Prostate gland (tissue), 2 donors: ENCODE measurements at regions not wholly inside any gene's neighbourhood (a gene's known extent, or its start where the extent isn't known, plus 50 kb on each side); places are given as distances from the start of the nearest gene placed in this dataset.

Source experiments
- DNase-seq: peaks from one replicate; pipeline ENCODE4 v3.0.0-alpha.2; 2019; ENCODE audit warnings: low spot score
- H3K27ac ChIP-seq, 2 donors: fragments of 200-600 bp; sonication (generic); 2 replicates each; pipeline ENCODE4 v1.5.1; 2017 to 2019
- H3K27me3 ChIP-seq: fragments of 200-600 bp; sonication (generic); replicated peaks from 2 replicates; pipeline ENCODE4 v1.5.1; 2019; ENCODE audit not compliant: insufficient read depth
- H3K36me3 ChIP-seq, 2 donors: fragments of 200-600 bp; sonication (generic); 1 replicate in 1 of 2; 2 replicates in 1 of 2; pipeline versions ENCODE4 v1.5.1 to v1.8.1; 2017 to 2019
- H3K4me1 ChIP-seq: fragments of 200-600 bp; sonication (generic); replicated peaks from 2 replicates; pipeline ENCODE4 v1.5.1; 2019
- H3K4me3 ChIP-seq, 2 donors: fragments of 200-600 bp; sonication (generic); 2 replicates each; pipeline ENCODE4 v1.5.1; 2017 to 2019
- H3K9me3 ChIP-seq: fragments of 200-600 bp; sonication (generic); 2 replicates; pipeline ENCODE4 v1.5.1; 2017
- POLR2A ChIP-seq: fragments of 450-650 bp; IDR thresholded peaks from one replicate; pipeline ENCODE4 v1.6.1; 2016; ENCODE audit warnings: antibody characterized with exemption, mild to moderate bottlenecking
- POLR2AphosphoS5 ChIP-seq: sonication (generic); formaldehyde crosslinking; IDR thresholded peaks from one replicate; pipeline ENCODE4 v1.6.1; 2017; ENCODE audit warnings: antibody characterized with exemption
- WGBS: methylation state at CpG from one replicate; pipeline ENCODE4 v1.1.5; 2018; 5-methylcytosine and 5-hydroxymethylcytosine counted together
- intact Hi-C: fragments of 100-400 bp; cut with DNase I; formaldehyde crosslinking; loops from one replicate; pipeline ENCODE4 v1.14.2; 2022
- TF ChIP-seq, protein P1 (sequence below), 4 experiments: fragments of 200-600 bp in 2 of 4; fragments of 450-650 bp in 2 of 4; sonication (generic) in 2 of 4; IDR thresholded peaks; 1 replicate in 3 of 4; 2 replicates in 1 of 4; pipeline ENCODE4 v1.5.1; 2016 to 2019; ENCODE audit warnings: antibody characterized with exemption in 4 of 4, mild to moderate bottlenecking in 2 of 4, moderate library complexity in 2 of 4

DNA sequence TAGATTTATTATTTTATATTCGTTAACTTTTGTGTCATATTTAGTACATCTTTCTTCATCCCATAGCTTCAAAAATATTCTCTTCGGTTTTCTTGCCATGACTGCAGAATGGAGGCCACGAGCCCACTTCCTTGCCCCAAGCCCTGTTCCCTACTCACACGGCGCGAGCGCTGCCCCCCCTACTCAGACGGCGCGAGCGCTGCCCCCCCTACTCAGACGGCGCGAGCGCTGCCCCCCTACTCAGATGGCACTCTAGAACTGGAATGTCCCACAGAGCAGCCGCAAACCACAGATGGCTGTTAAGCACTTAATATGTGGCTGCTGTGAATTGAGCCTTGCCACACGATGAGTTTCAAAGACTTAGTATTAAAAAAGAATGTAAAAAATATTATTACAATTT lies 102.2 kb upstream of the PEG3 start:
- intact Hi-C loops, result no loop called here
- Histone ChIP-seq H3K9me3 (no peaks in the 10 kb centered on the region), H3K4me1 (no peaks in the 10 kb centered on the region), H3K27me3 (no peaks in the 10 kb centered on the region), H3K36me3 (no peaks in the 10 kb centered on the region), H3K4me3 (no peak overlapping the region), H3K27ac (no peak overlapping the region)
- no peak for DNase-seq
- WGBS, result 26% methylated on average over 17 of the region's 17 CpGs
- TF ChIP-seq POLR2A (no peak), POLR2AphosphoS5 (no peak)
- TF ChIP-seq, protein P1, sequence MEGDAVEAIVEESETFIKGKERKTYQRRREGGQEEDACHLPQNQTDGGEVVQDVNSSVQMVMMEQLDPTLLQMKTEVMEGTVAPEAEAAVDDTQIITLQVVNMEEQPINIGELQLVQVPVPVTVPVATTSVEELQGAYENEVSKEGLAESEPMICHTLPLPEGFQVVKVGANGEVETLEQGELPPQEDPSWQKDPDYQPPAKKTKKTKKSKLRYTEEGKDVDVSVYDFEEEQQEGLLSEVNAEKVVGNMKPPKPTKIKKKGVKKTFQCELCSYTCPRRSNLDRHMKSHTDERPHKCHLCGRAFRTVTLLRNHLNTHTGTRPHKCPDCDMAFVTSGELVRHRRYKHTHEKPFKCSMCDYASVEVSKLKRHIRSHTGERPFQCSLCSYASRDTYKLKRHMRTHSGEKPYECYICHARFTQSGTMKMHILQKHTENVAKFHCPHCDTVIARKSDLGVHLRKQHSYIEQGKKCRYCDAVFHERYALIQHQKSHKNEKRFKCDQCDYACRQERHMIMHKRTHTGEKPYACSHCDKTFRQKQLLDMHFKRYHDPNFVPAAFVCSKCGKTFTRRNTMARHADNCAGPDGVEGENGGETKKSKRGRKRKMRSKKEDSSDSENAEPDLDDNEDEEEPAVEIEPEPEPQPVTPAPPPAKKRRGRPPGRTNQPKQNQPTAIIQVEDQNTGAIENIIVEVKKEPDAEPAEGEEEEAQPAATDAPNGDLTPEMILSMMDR (IDR thresholded peaks at IDR 0.05), result no peak

DNA sequence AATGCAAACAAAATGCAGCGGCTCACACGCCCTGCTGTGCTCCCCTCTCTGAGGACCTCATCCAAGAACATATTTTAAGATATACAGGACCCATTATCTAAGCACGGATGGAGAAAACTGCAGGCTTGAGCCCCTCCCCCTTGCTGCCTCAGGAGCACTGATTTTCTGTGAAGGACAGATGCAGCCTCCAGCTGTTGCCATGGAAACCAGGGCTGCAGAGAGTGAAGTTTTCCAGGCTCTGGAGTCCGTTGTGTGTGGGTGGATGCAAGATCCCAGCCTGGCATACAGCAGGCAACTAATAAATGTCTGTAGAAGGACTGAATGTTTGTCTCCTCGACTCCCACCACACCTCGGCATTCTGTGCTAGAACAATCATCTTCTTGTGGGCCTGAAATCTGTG lies 105.6 kb upstream of the PEG3 start:
- Histone ChIP-seq H3K4me3 (no peak overlapping the region), H3K4me1 (no peaks in the 10 kb centered on the region), H3K27me3 (no peaks in the 10 kb centered on the region), H3K27ac (no peak overlapping the region), H3K36me3 (no peaks in the 10 kb centered on the region), H3K9me3 (no peaks in the 10 kb centered on the region)
- intact Hi-C loops, result no loop called here
- TF ChIP-seq POLR2AphosphoS5 (no peak), POLR2A (no peak)
- TF ChIP-seq, protein P1 (IDR thresholded peaks at IDR 0.05), result no peak
- 29% methylated on average over 6 of the region's 6 CpGs for WGBS
- DNase-seq, result no peak

DNA sequence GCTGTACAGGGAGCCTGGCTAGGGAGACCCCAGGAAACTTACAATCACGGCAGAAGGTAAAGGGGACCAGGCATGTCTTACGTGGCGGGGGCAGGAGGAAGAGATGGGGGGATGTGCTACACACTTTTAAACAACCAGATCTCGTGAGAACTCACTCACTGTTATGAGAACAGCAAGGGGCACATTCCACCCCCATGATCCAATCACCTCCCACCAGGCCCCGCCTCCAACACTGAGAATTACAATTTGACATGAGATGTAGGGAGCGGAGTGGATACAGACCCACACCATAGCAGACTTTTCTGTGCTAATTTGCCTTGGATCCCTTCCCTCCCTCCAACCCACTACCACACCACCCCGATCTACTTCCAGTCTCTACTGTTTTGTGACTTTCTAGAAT lies 106.7 kb upstream of the PEG3 start:
- TF ChIP-seq, protein P1 (IDR thresholded peaks at IDR 0.05), result no peak
- TF ChIP-seq POLR2A (no peak), POLR2AphosphoS5 (no peak)

DNA sequence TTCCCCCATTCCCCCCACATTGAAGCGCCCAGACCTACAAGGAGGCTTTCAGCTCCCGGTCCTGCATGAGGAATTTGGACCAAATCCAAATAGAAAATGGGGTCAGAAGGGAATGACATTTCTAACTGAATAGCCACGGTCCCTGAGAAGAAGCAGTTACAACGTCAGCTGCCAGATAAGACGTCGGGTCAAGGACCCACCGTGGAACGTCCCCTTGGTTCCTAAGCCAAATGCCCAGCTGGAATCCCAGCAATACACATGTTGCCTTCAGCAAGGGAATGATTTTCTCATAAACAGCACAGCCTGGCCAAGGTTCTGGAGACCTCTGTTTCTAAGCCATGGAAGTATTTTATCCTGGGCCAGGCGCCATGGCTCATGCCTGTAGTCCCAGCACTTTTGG lies 109.1 kb upstream of the PEG3 start:
- no peaks in the 10 kb centered on the region for H3K36me3 ChIP-seq
- no peaks in the 10 kb centered on the region for H3K4me1 ChIP-seq
- H3K9me3 ChIP-seq, result no peaks in the 10 kb centered on the region
- TF ChIP-seq POLR2AphosphoS5 (no peak), POLR2A (no peak)
- TF ChIP-seq, protein P1 (IDR thresholded peaks at IDR 0.05), result no peak
- intact Hi-C loops, result no loop called here
- H3K4me3 ChIP-seq, result no peak overlapping the region
- no peak overlapping the region for H3K27ac ChIP-seq
- DNase-seq, result no peak
- WGBS, result 68% methylated on average over 9 of the region's 9 CpGs
- H3K27me3 ChIP-seq, result no peaks in the 10 kb centered on the region

More for the DNA sequence above, 106.7 kb upstream of the PEG3 start:
- no peak overlapping the region for H3K27ac ChIP-seq
- no peak for DNase-seq
- H3K36me3 ChIP-seq, result no peaks in the 10 kb centered on the region
- intact Hi-C loops, result no loop called here
- 74% methylated on average over 7 of the region's 7 CpGs for WGBS
- H3K27me3 ChIP-seq, result no peaks in the 10 kb centered on the region
- H3K4me3 ChIP-seq, result no peak overlapping the region
- no peaks in the 10 kb centered on the region for H3K4me1 ChIP-seq
- no peaks in the 10 kb centered on the region for H3K9me3 ChIP-seq

DNA sequence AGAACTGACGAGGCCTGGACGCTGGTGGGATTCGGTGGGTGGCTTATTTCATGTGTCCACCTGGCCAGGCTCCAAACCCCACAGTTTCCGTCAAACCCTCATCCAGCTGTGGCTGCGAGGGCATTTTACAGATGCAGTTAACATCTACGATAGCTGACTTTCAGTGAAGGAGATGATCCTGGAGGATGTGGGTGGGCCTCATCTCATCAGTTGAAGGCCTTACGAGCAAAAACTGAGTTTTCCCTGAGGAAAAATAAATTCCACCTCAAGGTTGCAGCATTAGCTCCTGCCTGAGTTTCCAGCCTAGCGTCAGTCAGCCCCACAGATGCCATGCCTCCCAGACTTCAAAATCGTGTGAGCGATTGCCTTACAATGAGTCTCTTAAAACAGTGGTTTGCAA lies 111.1 kb upstream of the PEG3 start:
- DNase-seq, result no peak
- WGBS, result 88% methylated on average over 10 of the region's 10 CpGs
- H3K36me3 ChIP-seq, result no peaks in the 10 kb centered on the region
- intact Hi-C loops, result no loop called here
- no peak for TF ChIP-seq POLR2A
- no peak for TF ChIP-seq POLR2AphosphoS5
- TF ChIP-seq, protein P1 (IDR thresholded peaks at IDR 0.05), result no peak
- H3K9me3 ChIP-seq, result no peaks in the 10 kb centered on the region
- no peak overlapping the region for H3K27ac ChIP-seq
- no peaks in the 10 kb centered on the region for H3K27me3 ChIP-seq
- H3K4me3 ChIP-seq, result no peak overlapping the region
- H3K4me1 ChIP-seq, result no peaks in the 10 kb centered on the region
